ENCODE measurements at regions not wholly inside any gene's neighbourhood (a gene's known extent, or its start where the extent isn't known, plus 50 kb on each side); places are given as distances from the start of the nearest gene placed in this dataset.

GRCh38 chr5:133801955-133802751 is 166.3 kb downstream of the C5orf15 start:
- Histone ChIP-seq H3K27me3 (no peaks in the 10 kb centered on the region), H3K27ac (no peak overlapping the region), H3K4me1 (no peaks in the 10 kb centered on the region), H3K4me3 (no peak overlapping the region), H3K36me3 (no peaks in the 10 kb centered on the region), H3K9me3 (peaks cover 0 to 3% (median 0%) of the 10 kb centered on the region in 4 donors)
- no peak for TF ChIP-seq POLR2A (IDR thresholded peaks at IDR 0.05)
- TF ChIP-seq CTCF (IDR thresholded peaks at IDR 0.05), result no peak
- TF ChIP-seq EP300 (IDR thresholded peaks at IDR 0.05), result no peak
- no peak for TF ChIP-seq POLR2AphosphoS5 (IDR thresholded peaks at IDR 0.05)
- DNase-seq, result no peak
- ATAC-seq (ENCODE audit: low FRiP score in 2 of 2), result peak; percentile 47 to 68
- 57 to 58% methylated on average over 8 of the region's 8 CpGs for WGBS, 2 donors

- Histone ChIP-seq H3K27me3 (no peaks in the 10 kb centered on the region), H3K36me3 (no peaks in the 10 kb centered on the region), H3K9me3 (peaks cover 0 to 3% (median 0%) of the 10 kb centered on the region in 4 donors), H3K4me3 (no peak overlapping the region), H3K27ac (no peak overlapping the region), H3K4me1 (no peaks in the 10 kb centered on the region)
- 85 to 93% methylated on average over 6 to 7 of the region's 7 CpGs for WGBS, 2 donors
- TF ChIP-seq CTCF (IDR thresholded peaks at IDR 0.05) (no peak), POLR2A (IDR thresholded peaks at IDR 0.05) (no peak), POLR2AphosphoS5 (IDR thresholded peaks at IDR 0.05) (no peak), EP300 (IDR thresholded peaks at IDR 0.05) (no peak)
- DNase-seq, result no peak
- peak in 1 of 2 donors; percentile 35 for ATAC-seq (ENCODE audit: low FRiP score in 2 of 2)
Observed at GRCh38 chr5:133801431-133801830, 167.0 kb downstream of the C5orf15 start.

- 77 to 82% methylated on average over 8 of the region's 8 CpGs for WGBS, 2 donors
Observed at GRCh38 chr5:133799571-133800237, 168.7 kb downstream of the C5orf15 start.

GRCh38 chr5:133797167-133797566 is 171.3 kb downstream of the C5orf15 start:
- no peaks in the 10 kb centered on the region for H3K36me3 ChIP-seq
- H3K9me3 ChIP-seq, result no peaks in the 10 kb centered on the region
- H3K27ac ChIP-seq, result no peak overlapping the region
- H3K4me3 ChIP-seq, result no peak overlapping the region
- H3K27me3 ChIP-seq, result no peaks in the 10 kb centered on the region
- TF ChIP-seq POLR2A (IDR thresholded peaks at IDR 0.05) (no peak), CTCF (IDR thresholded peaks at IDR 0.05) (no peak), EP300 (IDR thresholded peaks at IDR 0.05) (no peak), POLR2AphosphoS5 (IDR thresholded peaks at IDR 0.05) (no peak)
- ATAC-seq (ENCODE audit: low FRiP score in 2 of 2), result peak in 1 of 2 donors; percentile 4
- DNase-seq, result no peak
- no peaks in the 10 kb centered on the region for H3K4me1 ChIP-seq

More at GRCh38 chr5:133799571-133800237, 168.7 kb downstream of the C5orf15 start:
- DNase-seq, result peak in 1 of 2 donors; percentile 34
- H3K27ac ChIP-seq, result no peak overlapping the region
- ATAC-seq (ENCODE audit: low FRiP score in 2 of 2), result no peak
- H3K36me3 ChIP-seq, result no peaks in the 10 kb centered on the region
- H3K4me1 ChIP-seq, result no peaks in the 10 kb centered on the region
- TF ChIP-seq POLR2AphosphoS5 (IDR thresholded peaks at IDR 0.05) (no peak), CTCF (IDR thresholded peaks at IDR 0.05) (no peak), EP300 (IDR thresholded peaks at IDR 0.05) (no peak), POLR2A (IDR thresholded peaks at IDR 0.05) (no peak)
- H3K27me3 ChIP-seq, result no peaks in the 10 kb centered on the region
- H3K9me3 ChIP-seq, result peaks cover 0 to 3% (median 0%) of the 10 kb centered on the region in 4 donors
- no peak overlapping the region for H3K4me3 ChIP-seq
